GM19025 (cell line): ENCODE measurements at regions not wholly inside any gene's neighbourhood (a gene's known extent, or its start where the extent isn't known, plus 50 kb on each side); places are given as distances from the start of the nearest gene placed in this dataset.

Experiments used
- ATAC-seq: cut with Tn5 transposase; IDR thresholded peaks from one replicate; pipeline ENCODE4 v1.9.1; 2021; ENCODE audit warnings: mild to moderate bottlenecking, low read depth, moderate library complexity; ENCODE audit not compliant: unreplicated experiment

GRCh38 chr12:127711108-127711507 is 555.9 kb upstream of the TMEM132C start:
- ATAC-seq, result no peak

GRCh38 chr12:127712561-127712960 is 554.4 kb upstream of the TMEM132C start:
- no peak for ATAC-seq

GRCh38 chr12:127716166-127716565 is 550.8 kb upstream of the TMEM132C start:
- ATAC-seq, result no peak

GRCh38 chr12:127717278-127717677 is 549.7 kb upstream of the TMEM132C start:
- ATAC-seq, result no peak

GRCh38 chr12:127720334-127720733 is 546.6 kb upstream of the TMEM132C start:
- no peak for ATAC-seq

- ATAC-seq, result no peak
Observed at GRCh38 chr12:127722611-127723010, 544.4 kb upstream of the TMEM132C start.

GRCh38 chr12:127723251-127723650 is 543.7 kb upstream of the TMEM132C start:
- no peak for ATAC-seq

- no peak for ATAC-seq
Observed at GRCh38 chr12:127726671-127727315, 540.2 kb upstream of the TMEM132C start.

- no peak for ATAC-seq
Observed at GRCh38 chr12:127728285-127728684, 538.7 kb upstream of the TMEM132C start.

- no peak for ATAC-seq
Observed at GRCh38 chr12:127728729-127729128, 538.2 kb upstream of the TMEM132C start.

GRCh38 chr12:127729381-127729780 is 537.6 kb upstream of the TMEM132C start:
- ATAC-seq, result no peak

- ATAC-seq, result no peak
Observed at GRCh38 chr12:127731657-127732056, 535.3 kb upstream of the TMEM132C start.

- ATAC-seq, result no peak
Observed at GRCh38 chr12:127742231-127742630, 524.7 kb upstream of the TMEM132C start.

- ATAC-seq, result no peak
Observed at GRCh38 chr12:127745469-127746212, 521.3 kb upstream of the TMEM132C start.

- ATAC-seq, result no peak
Observed at GRCh38 chr12:127749416-127749815, 517.6 kb upstream of the TMEM132C start.

GRCh38 chr12:127750076-127750840 is 516.7 kb upstream of the TMEM132C start:
- no peak for ATAC-seq

GRCh38 chr12:127752802-127753201 is 514.2 kb upstream of the TMEM132C start:
- ATAC-seq, result no peak

GRCh38 chr12:127760357-127760756 is 506.6 kb upstream of the TMEM132C start:
- no peak for ATAC-seq

- ATAC-seq, result no peak
Observed at GRCh38 chr12:127760996-127761395, 506.0 kb upstream of the TMEM132C start.

- ATAC-seq, result no peak
Observed at GRCh38 chr12:127761880-127762279, 505.1 kb upstream of the TMEM132C start.

- no peak for ATAC-seq
Observed at GRCh38 chr12:127767656-127768055, 499.3 kb upstream of the TMEM132C start.
